BJ (cell line): ENCODE measurements at regions not wholly inside any gene's neighbourhood (a gene's known extent, or its start where the extent isn't known, plus 50 kb on each side); places are given as distances from the start of the nearest gene placed in this dataset.

Experiments
- CTCF ChIA-PET: fragments of 350-600 bp; formaldehyde crosslinking; extraction: SDS; loops from one replicate; lab custom pipeline; 2021; ENCODE audit warnings: antibody characterized with exemption, inconsistent platforms; lab: Yijun Ruan, JAX
- POLR2A ChIA-PET: fragments of 300-600 bp; sonication (Branson Sonifier 250); formaldehyde crosslinking; extraction: SDS; loops from one replicate; lab custom pipeline; 2021; ENCODE audit warnings: antibody characterized with exemption; lab: Charles Lee
- DNase-seq: peaks from one replicate; pipeline ENCODE4 v3.0.0-alpha.2; 2011; ENCODE audit warnings: low read depth
- H3K27me3 ChIP-seq: 2 replicates; pipeline ENCODE4 v1.6.0; 2011; ENCODE audit warnings: low read length; ENCODE audit not compliant: control insufficient read depth, insufficient read depth
- H3K36me3 ChIP-seq: 2 replicates; pipeline ENCODE4 v1.5.1; 2011; ENCODE audit warnings: low read length; ENCODE audit not compliant: control insufficient read depth, insufficient read depth
- H3K4me3 ChIP-seq: 2 replicates; pipeline ENCODE4 v1.5.1; 2011; ENCODE audit warnings: low read depth, mild to moderate bottlenecking, control low read depth, low read length
- CTCF ChIP-seq: IDR thresholded peaks from 2 replicates; pipeline ENCODE4 v1.5.1; 2011; ENCODE audit warnings: low read depth, mild to moderate bottlenecking, control low read depth, inconsistent platforms, low read length, moderate library complexity; ENCODE audit not compliant: insufficient read depth

GRCh38 chr10:37439826-37440225 lies 314.4 kb downstream of the ANKRD30A start:
- POLR2A ChIA-PET = no interaction called here
- TF ChIP-seq CTCF = no peak

GRCh38 chr10:37436357-37436756 lies 311.0 kb downstream of the ANKRD30A start:
- H3K4me3 ChIP-seq = no peak overlapping the region
- DNase-seq = no peak
- H3K36me3 ChIP-seq = no peaks in the 10 kb centered on the region
- TF ChIP-seq CTCF = no peak
- ChIA-PET POLR2A (no interaction called here), CTCF (no interaction called here)
- H3K27me3 ChIP-seq = no peaks in the 10 kb centered on the region

More at GRCh38 chr10:37439826-37440225, 314.4 kb downstream of the ANKRD30A start:
- CTCF ChIA-PET = no interaction called here
- Histone ChIP-seq H3K27me3 (no peaks in the 10 kb centered on the region), H3K4me3 (no peak overlapping the region), H3K36me3 (no peaks in the 10 kb centered on the region)
- no peak for DNase-seq

GRCh38 chr10:37434091-37434490 lies 308.7 kb downstream of the ANKRD30A start:
- ChIA-PET POLR2A (no interaction called here), CTCF (no interaction called here)
- no peak overlapping the region for H3K4me3 ChIP-seq
- H3K27me3 ChIP-seq = no peaks in the 10 kb centered on the region
- H3K36me3 ChIP-seq = no peaks in the 10 kb centered on the region
- TF ChIP-seq CTCF = no peak
- DNase-seq = no peak
